IMR-90 (cell line): ENCODE measurements at regions not wholly inside any gene's neighbourhood (a gene's known extent, or its start where the extent isn't known, plus 50 kb on each side); places are given as distances from the start of the nearest gene placed in this dataset.

Source experiments
- ATAC-seq: fragments of 200-7000 bp; cut with Tn5 transposase; 2 replicates; pipeline ENCODE4 v1.9.1; 2020; ENCODE audit warnings: low read depth, mild to moderate bottlenecking, moderate library complexity
- BruUV-seq: library from RNA; stranded (reverse); fragments of 400-500 nt; replicated peaks from 2 replicates; lab custom pipeline; 2021; lab: Mats Ljungman, UMichigan
- CTCF ChIA-PET: fragments of 300-600 bp; formaldehyde crosslinking; extraction: SDS; loops from one replicate; lab custom pipeline; 2021; ENCODE audit warnings: antibody characterized with exemption; lab: Yijun Ruan, JAX
- POLR2A ChIA-PET: fragments of 300-600 bp; sonication (Branson Sonifier 250); formaldehyde crosslinking; loops from one replicate; lab custom pipeline; 2022; ENCODE audit warnings: antibody characterized with exemption; ENCODE audit not compliant: unreplicated experiment; lab: Charles Lee
- DNase-seq: peaks from one replicate; pipeline ENCODE4 v3.0.0; 2013
- H2AFZ ChIP-seq: replicated peaks from 2 replicates; pipeline ENCODE3; 2013; ENCODE audit warnings: low read length, mild to moderate bottlenecking; ENCODE audit not compliant: poor library complexity
- H2AK5ac ChIP-seq: 2 replicates; pipeline ENCODE4 v1.6.1; 2013; ENCODE audit warnings: low read depth, low read length, inconsistent platforms
- H2AK9ac ChIP-seq: replicated peaks from 2 replicates; pipeline ENCODE3; 2013; ENCODE audit warnings: mild to moderate bottlenecking, low read depth, low read length, moderate library complexity; ENCODE audit not compliant: poor library complexity
- H2BK120ac ChIP-seq: 2 replicates; pipeline ENCODE4 v1.6.1; 2013; ENCODE audit warnings: low read depth, low read length, inconsistent platforms
- H2BK15ac ChIP-seq: 3 replicates; pipeline ENCODE4 v1.6.1; 2013; ENCODE audit warnings: low read depth, low read length, inconsistent platforms
- H2BK20ac ChIP-seq: 2 replicates; pipeline ENCODE4 v1.6.1; 2013; ENCODE audit warnings: low read depth, mild to moderate bottlenecking, inconsistent platforms, low read length, moderate library complexity
- H2BK5ac ChIP-seq: 2 replicates; pipeline ENCODE4 v1.6.1; 2013; ENCODE audit warnings: mild to moderate bottlenecking, low read depth, low read length, inconsistent platforms; ENCODE audit not compliant: poor library complexity, severe bottlenecking
- H3K14ac ChIP-seq: replicated peaks from 2 replicates; pipeline ENCODE4 v1.6.1; 2013; ENCODE audit warnings: low read depth, low read length, inconsistent platforms
- H3K18ac ChIP-seq: 2 replicates; pipeline ENCODE4 v1.6.1; 2013; ENCODE audit warnings: low read depth, low read length, control low read depth
- H3K23ac ChIP-seq: 2 replicates; pipeline ENCODE4 v1.6.1; 2013; ENCODE audit warnings: low read depth, low read length, inconsistent platforms
- H3K27ac ChIP-seq: 2 replicates; pipeline ENCODE4 v1.5.1; 2013; ENCODE audit warnings: mild to moderate bottlenecking, control low read depth, low read length; ENCODE audit not compliant: insufficient read depth
- H3K27me3 ChIP-seq: 2 replicates; pipeline ENCODE4 v1.6.1; 2013; ENCODE audit warnings: low read length; ENCODE audit not compliant: control insufficient read depth, insufficient read depth
- H3K36me3 ChIP-seq: 2 replicates; pipeline ENCODE4 v1.6.1; 2013; ENCODE audit warnings: low read length, mixed read lengths; ENCODE audit not compliant: control insufficient read depth, insufficient read depth
- H3K4ac ChIP-seq: 2 replicates; pipeline ENCODE4 v1.6.1; 2013; ENCODE audit warnings: low read depth, low read length, inconsistent platforms
- H3K4me1 ChIP-seq: 2 replicates; pipeline ENCODE4 v1.6.1; 2013; ENCODE audit warnings: low read length, mixed read lengths; ENCODE audit not compliant: control insufficient read depth, insufficient read depth
- H3K4me2 ChIP-seq: 2 replicates; pipeline ENCODE4 v1.6.1; 2013; ENCODE audit warnings: low read depth, mild to moderate bottlenecking, control low read depth, low read length, moderate library complexity
- H3K4me3 ChIP-seq: 2 replicates; pipeline ENCODE4 v1.5.1; 2013; ENCODE audit warnings: low read depth, mild to moderate bottlenecking, control low read depth, low read length, moderate library complexity; ENCODE audit not compliant: insufficient read depth
- H3K56ac ChIP-seq: 2 replicates; pipeline ENCODE4 v1.6.1; 2013; ENCODE audit warnings: low read length, inconsistent platforms; ENCODE audit not compliant: insufficient read depth; ENCODE audit errors: extremely low read depth
- H3K79me1 ChIP-seq, 2 experiments: 2 replicates each; pipeline ENCODE4 v1.6.1; 2013; ENCODE audit warnings: low read length in 2 of 2, inconsistent platforms in 1 of 2, low read depth in 1 of 2
- H3K9ac ChIP-seq: 2 replicates; pipeline ENCODE4 v1.6.1; 2013; ENCODE audit warnings: low read depth, low read length, control low read depth
- H3K9me1 ChIP-seq: 2 replicates; pipeline ENCODE4 v1.6.1; 2013; ENCODE audit warnings: low read length, inconsistent platforms; ENCODE audit not compliant: insufficient read depth
- H3K9me3 ChIP-seq: 2 replicates; pipeline ENCODE4 v1.6.1; 2013; ENCODE audit warnings: low read length; ENCODE audit not compliant: control insufficient read depth, insufficient read depth
- H4K20me1 ChIP-seq: 2 replicates; pipeline ENCODE4 v1.6.1; 2013; ENCODE audit warnings: low read length, inconsistent platforms; ENCODE audit not compliant: insufficient read depth
- H4K5ac ChIP-seq: 2 replicates; pipeline ENCODE4 v1.6.1; 2013; ENCODE audit warnings: mild to moderate bottlenecking, low read depth, low read length, control low read depth
- H4K8ac ChIP-seq, 2 experiments: 2 replicates each; pipeline ENCODE4 v1.6.1; 2013; ENCODE audit warnings: low read depth in 2 of 2, low read length in 2 of 2, control low read depth in 1 of 2, inconsistent platforms in 1 of 2
- H4K91ac ChIP-seq: 2 replicates; pipeline ENCODE4 v1.6.1; 2013; ENCODE audit warnings: low read depth, low read length, inconsistent platforms; ENCODE audit not compliant: insufficient read depth
- BHLHE40 ChIP-seq: fragments of 150-350 bp; IDR thresholded peaks from 2 replicates; pipeline ENCODE4 v1.6.1; 2016; ENCODE audit warnings: mild to moderate bottlenecking, low read depth, low read length
- CEBPB ChIP-seq: IDR thresholded peaks from 2 replicates; pipeline ENCODE4 v1.6.1; 2012; ENCODE audit warnings: low read depth, low read length, improper control_type of control experiment
- CHD1 ChIP-seq: IDR thresholded peaks from 2 replicates; pipeline ENCODE4 v1.6.1; 2012; ENCODE audit warnings: low read depth, low read length, improper control_type of control experiment
- CTCF ChIP-seq: conservative IDR thresholded peaks from 2 replicates; pipeline ENCODE4 v1.5.1; 2012; ENCODE audit warnings: mild to moderate bottlenecking, low read depth, low read length, improper control_type of control experiment
- FOS ChIP-seq: fragments of 150-350 bp; IDR thresholded peaks from 2 replicates; pipeline ENCODE4 v1.6.1; 2016; ENCODE audit warnings: low read depth, low read length
- MAFK ChIP-seq: IDR thresholded peaks from 2 replicates; pipeline ENCODE4 v1.6.1; 2012; ENCODE audit warnings: low read depth, low read length, improper control_type of control experiment
- MAZ ChIP-seq: IDR thresholded peaks from 2 replicates; pipeline ENCODE4 v1.6.1; 2012; ENCODE audit warnings: low read depth, mild to moderate bottlenecking, low read length, improper control_type of control experiment, moderate library complexity, borderline replicate concordance
- MXI1 ChIP-seq: IDR thresholded peaks from 2 replicates; pipeline ENCODE4 v1.6.1; 2012; ENCODE audit warnings: low read depth, mild to moderate bottlenecking, low read length, moderate library complexity, borderline replicate concordance
- POLR2A ChIP-seq: IDR thresholded peaks from 2 replicates; pipeline ENCODE4 v1.6.1; 2012; ENCODE audit warnings: mild to moderate bottlenecking, low read depth, low read length
- RCOR1 ChIP-seq: IDR thresholded peaks from 2 replicates; pipeline ENCODE4 v1.6.1; 2012; ENCODE audit warnings: mild to moderate bottlenecking, low read length, improper control_type of control experiment; ENCODE audit not compliant: insufficient replicate concordance
- SMC3 ChIP-seq: fragments of 150-350 bp; IDR thresholded peaks from 2 replicates; pipeline ENCODE4 v1.6.1; 2016; ENCODE audit warnings: low read depth, mild to moderate bottlenecking, antibody characterized with exemption, low read length, moderate library complexity
- WGBS, 2 experiments: methylation state at CpG; one replicate each; pipeline versions ENCODE4 v1.1.5 to v1.1.7; 2013; ENCODE audit warnings: missing lambda C conversion rate in 2 of 2; ENCODE audit not compliant: insufficient read length in 1 of 2; ENCODE audit errors: extremely low coverage in 2 of 2; 5-methylcytosine and 5-hydroxymethylcytosine counted together
- dilution Hi-C: fragments of 300-500 bp; cut with HindIII; formaldehyde crosslinking; loops from one replicate; pipeline ENCODE4 v1.14.3; 2018; ENCODE audit warnings: low sequenced_read_pairs; ENCODE audit not compliant: unreplicated experiment
- in situ Hi-C: fragments of 300-500 bp; cut with MboI; formaldehyde crosslinking; loops from 3 replicates; pipeline ENCODE4 v1.14.3; 2019; ENCODE audit warnings: low sequenced_read_pairs, inconsistent platforms, mixed read lengths
- intact Hi-C: fragments of 100-400 bp; cut with micrococcal nuclease; formaldehyde crosslinking; loops from 2 replicates; pipeline ENCODE4 v1.10.0; 2022
- TF ChIP-seq, protein P1 (sequence below): fragments of 150-350 bp; IDR thresholded peaks from 2 replicates; pipeline ENCODE4 v1.6.1; 2017; ENCODE audit warnings: mild to moderate bottlenecking, antibody characterized with exemption, low read length, low read depth
- TF ChIP-seq, protein P2 (sequence below): fragments of 150-350 bp; IDR thresholded peaks from 2 replicates; pipeline ENCODE4 v1.6.1; 2016; ENCODE audit warnings: low read depth, mild to moderate bottlenecking, low read length, moderate library complexity, borderline replicate concordance

- BruUV-seq, result no TSS peak
- intact Hi-C loops, result no loop called here
- in situ Hi-C loops, result no loop called here
Measured at GRCh38 chr5:4271193-4271592, 675.6 kb downstream of the IRX1 start.

More at GRCh38 chr5:4271193-4271592, 675.6 kb downstream of the IRX1 start:
- CTCF ChIA-PET, result no interaction called here
- Histone ChIP-seq H2BK20ac (no peak overlapping the region), H3K9ac (no peak overlapping the region), H4K5ac (no peak overlapping the region), H3K14ac (no peak overlapping the region), H3K27me3 (no peaks in the 10 kb centered on the region), H2BK5ac (no peak overlapping the region), H4K91ac (no peak overlapping the region), H4K8ac (no peak overlapping the region), H4K20me1 (no peaks in the 10 kb centered on the region), H3K36me3 (no peaks in the 10 kb centered on the region), H2AFZ (no peak overlapping the region), H3K23ac (no peak overlapping the region), H2BK15ac (no peak overlapping the region), H3K18ac (no peak overlapping the region), H3K4me2 (no peak overlapping the region), H3K79me1 (no peaks in the 10 kb centered on the region), H3K4ac (no peak overlapping the region), H3K56ac (no peak overlapping the region), H2BK120ac (no peak overlapping the region), H3K27ac (no peak overlapping the region), H2AK9ac (no peak overlapping the region), H3K4me1 (no peaks in the 10 kb centered on the region), H3K9me1 (no peaks in the 10 kb centered on the region), H3K4me3 (no peak overlapping the region), H2AK5ac (no peak overlapping the region), H3K9me3 (peaks cover 11% of the 10 kb centered on the region; the same call in 1 of the 2 replicates)
- POLR2A ChIA-PET, result no interaction called here
- dilution Hi-C loops, result no loop called here
- TF ChIP-seq CEBPB (no peak), CHD1 (no peak), FOS (no peak), CTCF (no peak), RCOR1 (no peak), POLR2A (no peak), SMC3 (no peak), MXI1 (no peak), MAZ (no peak), MAFK (no peak), BHLHE40 (no peak)
- TF ChIP-seq, protein P1, sequence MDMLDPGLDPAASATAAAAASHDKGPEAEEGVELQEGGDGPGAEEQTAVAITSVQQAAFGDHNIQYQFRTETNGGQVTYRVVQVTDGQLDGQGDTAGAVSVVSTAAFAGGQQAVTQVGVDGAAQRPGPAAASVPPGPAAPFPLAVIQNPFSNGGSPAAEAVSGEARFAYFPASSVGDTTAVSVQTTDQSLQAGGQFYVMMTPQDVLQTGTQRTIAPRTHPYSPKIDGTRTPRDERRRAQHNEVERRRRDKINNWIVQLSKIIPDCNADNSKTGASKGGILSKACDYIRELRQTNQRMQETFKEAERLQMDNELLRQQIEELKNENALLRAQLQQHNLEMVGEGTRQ, result no peak
- TF ChIP-seq, protein P2, sequence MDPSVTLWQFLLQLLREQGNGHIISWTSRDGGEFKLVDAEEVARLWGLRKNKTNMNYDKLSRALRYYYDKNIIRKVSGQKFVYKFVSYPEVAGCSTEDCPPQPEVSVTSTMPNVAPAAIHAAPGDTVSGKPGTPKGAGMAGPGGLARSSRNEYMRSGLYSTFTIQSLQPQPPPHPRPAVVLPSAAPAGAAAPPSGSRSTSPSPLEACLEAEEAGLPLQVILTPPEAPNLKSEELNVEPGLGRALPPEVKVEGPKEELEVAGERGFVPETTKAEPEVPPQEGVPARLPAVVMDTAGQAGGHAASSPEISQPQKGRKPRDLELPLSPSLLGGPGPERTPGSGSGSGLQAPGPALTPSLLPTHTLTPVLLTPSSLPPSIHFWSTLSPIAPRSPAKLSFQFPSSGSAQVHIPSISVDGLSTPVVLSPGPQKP, result no peak
- ATAC-seq (no peak), DNase-seq (no peak)
- WGBS, 2 experiments, result no CpG with 5 or more reads among the region's 2 CpGs
